AG09309 (cell line): ENCODE measurements at regions not wholly inside any gene's neighbourhood (a gene's known extent, or its start where the extent isn't known, plus 50 kb on each side); places are given as distances from the start of the nearest gene placed in this dataset.

Source experiments
- DNase-seq: peaks from one replicate; pipeline ENCODE4 v3.0.0-alpha.2; 2010; ENCODE audit warnings: low read depth
- H3K4me3 ChIP-seq: 2 replicates; pipeline ENCODE4 v1.5.1; 2011; ENCODE audit warnings: mild to moderate bottlenecking, low read depth, low read length, moderate library complexity; ENCODE audit not compliant: control insufficient read depth
- CTCF ChIP-seq: IDR thresholded peaks from 2 replicates; pipeline ENCODE4 v1.5.1; 2011; ENCODE audit warnings: mild to moderate bottlenecking, low read depth, low read length, inconsistent platforms; ENCODE audit not compliant: insufficient read depth, control insufficient read depth; ENCODE audit errors: missing control alignments

- no peak for DNase-seq
- no peak for TF ChIP-seq CTCF
- H3K4me3 ChIP-seq, result no peak overlapping the region
Measured at GRCh38 chr17:65314212-65314611, 177.0 kb downstream of the RGS9 start.

- TF ChIP-seq CTCF, result no peak
- DNase-seq, result no peak
- no peak overlapping the region for H3K4me3 ChIP-seq
Measured at GRCh38 chr17:65312718-65313377, 175.7 kb downstream of the RGS9 start.

DNA sequence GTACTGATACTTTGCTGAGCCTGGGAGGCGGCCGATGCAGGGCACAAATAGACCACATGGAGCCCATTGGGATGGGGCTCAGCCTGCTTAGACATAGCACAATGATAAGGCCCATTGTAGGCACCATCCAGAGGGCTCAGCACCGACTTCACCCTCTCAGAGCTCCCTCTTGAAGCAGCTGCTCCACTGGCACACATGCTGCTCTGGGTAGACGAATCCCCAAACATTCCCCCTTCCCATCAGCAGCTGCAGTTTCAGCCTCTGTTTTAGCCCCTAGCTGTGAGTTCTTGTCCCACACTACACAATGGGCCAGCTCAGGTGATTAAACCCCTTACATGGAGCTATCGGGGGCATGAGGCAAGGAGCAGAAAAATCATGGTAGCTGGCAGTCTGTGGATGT is 174.1 kb downstream of the RGS9 start:
- H3K4me3 ChIP-seq, result no peak overlapping the region
- no peak for DNase-seq
- TF ChIP-seq CTCF, result no peak

DNA sequence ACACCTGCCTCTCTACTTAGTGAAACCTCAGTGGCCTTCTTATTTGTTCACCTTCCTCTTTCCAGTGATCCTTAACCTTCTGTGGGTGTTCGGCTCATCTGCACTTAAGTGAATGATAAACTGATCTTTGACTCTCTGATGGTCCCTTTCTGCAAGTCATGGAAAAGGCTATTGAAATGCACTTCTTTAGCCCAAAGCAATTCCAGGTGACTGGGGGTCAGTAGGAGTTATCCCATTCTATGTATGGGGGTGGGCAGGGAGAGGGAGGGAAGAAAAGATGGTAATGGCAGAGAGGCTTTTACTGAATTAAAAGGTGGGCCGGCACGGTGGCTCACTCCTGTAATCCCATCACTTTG is 170.8 kb downstream of the RGS9 start:
- no peak for DNase-seq
- TF ChIP-seq CTCF, result no peak
- no peak overlapping the region for H3K4me3 ChIP-seq

DNA sequence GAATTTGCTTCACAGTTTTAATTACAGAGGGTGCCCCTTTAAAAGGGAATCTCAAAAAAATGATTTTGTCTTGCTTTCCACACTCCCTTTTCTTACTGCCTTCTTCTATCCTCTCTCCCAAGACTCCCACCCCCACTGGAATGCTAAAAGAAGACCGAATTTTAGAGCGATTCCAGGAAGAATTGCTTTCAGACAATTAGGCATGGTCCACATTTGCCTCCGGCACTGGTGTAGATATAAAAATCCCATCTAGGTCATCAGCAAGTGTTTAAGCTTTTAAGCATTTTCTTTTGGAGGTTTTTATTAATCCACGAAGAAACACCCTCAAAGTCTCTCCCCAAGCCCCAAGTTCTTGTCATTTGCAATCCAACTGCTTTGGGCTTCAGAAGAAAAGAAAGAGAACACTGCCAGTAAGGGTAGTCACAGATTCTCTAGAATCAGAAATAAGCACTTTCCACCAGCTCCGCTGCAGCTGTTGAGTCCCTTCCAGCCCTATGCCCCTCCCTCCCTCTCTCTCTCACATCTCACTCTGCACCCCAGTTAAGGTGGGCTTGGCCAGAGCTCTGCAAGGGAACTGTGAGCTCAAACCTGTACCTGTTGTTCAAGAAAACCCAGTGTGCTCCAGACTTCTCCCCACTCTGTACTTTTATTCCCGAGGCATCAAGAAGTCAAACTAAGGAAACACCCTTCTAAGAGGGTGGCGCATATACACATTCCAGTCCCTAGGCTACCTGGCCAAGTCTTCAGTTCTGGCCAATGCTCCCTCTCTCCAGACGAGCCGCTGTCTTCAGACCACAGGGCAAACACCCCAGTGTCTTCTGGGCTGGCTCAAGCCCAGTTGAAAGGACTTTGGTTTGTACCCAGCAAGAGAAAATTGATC is 170.2 kb downstream of the RGS9 start:
- no peak overlapping the region for H3K4me3 ChIP-seq
- no peak for TF ChIP-seq CTCF
- no peak for DNase-seq

DNA sequence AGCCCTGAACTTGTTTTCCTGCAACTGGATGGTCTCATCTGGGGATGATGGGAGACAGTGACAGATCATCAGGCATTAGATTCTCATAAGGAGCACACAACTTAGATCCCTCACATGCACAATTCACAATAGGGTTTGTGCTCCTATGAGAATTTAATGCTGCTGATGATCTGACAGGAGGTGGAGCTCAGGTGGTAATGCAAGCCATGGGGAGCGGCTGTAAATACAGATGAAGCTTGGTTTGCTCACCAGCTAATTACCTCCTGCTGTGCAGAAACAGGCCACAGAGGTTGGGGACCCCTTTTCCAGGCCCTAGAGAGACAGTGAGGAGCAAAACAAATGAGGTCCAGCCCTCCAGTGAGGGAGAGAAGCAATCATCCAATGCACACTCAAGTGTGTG is 168.6 kb downstream of the RGS9 start:
- no peak for TF ChIP-seq CTCF
- DNase-seq, result no peak
- no peak overlapping the region for H3K4me3 ChIP-seq
